ENCODE measurements at regions not wholly inside any gene's neighbourhood (a gene's known extent, or its start where the extent isn't known, plus 50 kb on each side); places are given as distances from the start of the nearest gene placed in this dataset.

GRCh38 chr11:96620464-96621044 is 230.7 kb downstream of the JRKL start:
- FAIRE-seq = no peak

- FAIRE-seq = no peak
Measured at GRCh38 chr11:96621161-96621560, 231.3 kb downstream of the JRKL start.

GRCh38 chr11:96622026-96622634 is 232.3 kb downstream of the JRKL start:
- no peak for FAIRE-seq

- FAIRE-seq = no peak
Measured at GRCh38 chr11:96624126-96624525, 234.3 kb downstream of the JRKL start.

GRCh38 chr11:96627376-96627775 is 237.6 kb downstream of the JRKL start:
- FAIRE-seq = no peak

- FAIRE-seq = no peak
Measured at GRCh38 chr11:96635655-96636054, 245.8 kb downstream of the JRKL start.

- no peak for FAIRE-seq
Measured at GRCh38 chr11:96641261-96641660, 251.4 kb downstream of the JRKL start.

- FAIRE-seq = no peak
Measured at GRCh38 chr11:96642583-96642982, 252.8 kb downstream of the JRKL start.

GRCh38 chr11:96643173-96643572 is 253.4 kb downstream of the JRKL start:
- FAIRE-seq = no peak

- no peak for FAIRE-seq
Measured at GRCh38 chr11:96647621-96648020, 257.8 kb downstream of the JRKL start.

GRCh38 chr11:96648991-96649390 is 259.2 kb downstream of the JRKL start:
- FAIRE-seq = no peak

GRCh38 chr11:96652516-96652915 is 262.7 kb downstream of the JRKL start:
- no peak for FAIRE-seq

GRCh38 chr11:96655474-96655873 is 265.7 kb downstream of the JRKL start:
- FAIRE-seq = no peak

- no peak for FAIRE-seq
Measured at GRCh38 chr11:96658436-96658835, 268.6 kb downstream of the JRKL start.

- no peak for FAIRE-seq
Measured at GRCh38 chr11:96664110-96664509, 274.3 kb downstream of the JRKL start.

- FAIRE-seq = no peak
Measured at GRCh38 chr11:96680211-96681018, 290.6 kb downstream of the JRKL start.

GRCh38 chr11:96681019-96681716 is 291.4 kb downstream of the JRKL start:
- FAIRE-seq = no peak

GRCh38 chr11:96694338-96694737 is 304.5 kb downstream of the JRKL start:
- no peak for FAIRE-seq

- FAIRE-seq = no peak
Measured at GRCh38 chr11:96696731-96697130, 306.9 kb downstream of the JRKL start.

GRCh38 chr11:96697466-96697865 is 307.7 kb downstream of the JRKL start:
- FAIRE-seq = no peak

- FAIRE-seq = no peak
Measured at GRCh38 chr11:96704847-96705246, 315.0 kb downstream of the JRKL start.

GRCh38 chr11:96706761-96707160 is 316.9 kb downstream of the JRKL start:
- no peak for FAIRE-seq

GRCh38 chr11:96707273-96707672 is 317.5 kb downstream of the JRKL start:
- FAIRE-seq = no peak

Measured in G401.6 (cell line).